ENCODE measurements at regions not wholly inside any gene's neighbourhood (a gene's known extent, or its start where the extent isn't known, plus 50 kb on each side); places are given as distances from the start of the nearest gene placed in this dataset.

GRCh38 chr4:128366212-128366611, 78.6 kb upstream of the PGRMC2 start:
- no peak for TF ChIP-seq CTCF (IDR thresholded peaks at IDR 0.05; ENCODE audit: control insufficient read depth, insufficient read depth, low read depth, low read length, missing control alignments)
- H3K4me3 ChIP-seq (ENCODE audit: control insufficient read depth, low read depth, low read length), result no peak overlapping the region
- no peak for DNase-seq (ENCODE audit: low read depth)

- no peak for DNase-seq (ENCODE audit: low read depth)
- H3K4me3 ChIP-seq (ENCODE audit: control insufficient read depth, low read depth, low read length), result no peak overlapping the region
- TF ChIP-seq CTCF (IDR thresholded peaks at IDR 0.05; ENCODE audit: control insufficient read depth, insufficient read depth, low read depth, low read length, missing control alignments), result no peak
Observed at GRCh38 chr4:128364565-128364964, 77.0 kb upstream of the PGRMC2 start.

GRCh38 chr4:128363966-128364365, 76.4 kb upstream of the PGRMC2 start:
- no peak for DNase-seq (ENCODE audit: low read depth)
- H3K4me3 ChIP-seq (ENCODE audit: control insufficient read depth, low read depth, low read length), result no peak overlapping the region
- TF ChIP-seq CTCF (IDR thresholded peaks at IDR 0.05; ENCODE audit: control insufficient read depth, insufficient read depth, low read depth, low read length, missing control alignments), result no peak

- DNase-seq (ENCODE audit: low read depth), result no peak
- no peak for TF ChIP-seq CTCF (IDR thresholded peaks at IDR 0.05; ENCODE audit: control insufficient read depth, insufficient read depth, low read depth, low read length, missing control alignments)
- no peak overlapping the region for H3K4me3 ChIP-seq (ENCODE audit: control insufficient read depth, low read depth, low read length)
Observed at GRCh38 chr4:128362760-128363159, 75.1 kb upstream of the PGRMC2 start.

GRCh38 chr4:128359422-128359821, 71.8 kb upstream of the PGRMC2 start:
- TF ChIP-seq CTCF (IDR thresholded peaks at IDR 0.05; ENCODE audit: control insufficient read depth, insufficient read depth, low read depth, low read length, missing control alignments), result no peak
- no peak for DNase-seq (ENCODE audit: low read depth)
- no peak overlapping the region for H3K4me3 ChIP-seq (ENCODE audit: control insufficient read depth, low read depth, low read length)

- no peak for DNase-seq (ENCODE audit: low read depth)
- TF ChIP-seq CTCF (IDR thresholded peaks at IDR 0.05; ENCODE audit: control insufficient read depth, insufficient read depth, low read depth, low read length, missing control alignments), result no peak
- no peak overlapping the region for H3K4me3 ChIP-seq (ENCODE audit: control insufficient read depth, low read depth, low read length)
Observed at GRCh38 chr4:128358913-128359279, 71.3 kb upstream of the PGRMC2 start.

All from AG09309 (cell line).